Activated T-helper 1 cell treated with anti-CD3 and anti-CD28 coated beads, Interleukin-12 subunit alpha, Interleukin-12 subunit beta, Interleukin-2, Interleukin-4 antibody, amounts not matched to agents 30 ng/mL and 10 ng/mL and 1 ng/mL, durations not matched to agents 14 hours and 24 hours and 36 hours (primary cell): ENCODE measurements at regions not wholly inside any gene's neighbourhood (a gene's known extent, or its start where the extent isn't known, plus 50 kb on each side); places are given as distances from the start of the nearest gene placed in this dataset.
"Not testable (repeated sequence)": the region's sequence is repeated elsewhere in the genome, so short reads cannot be mapped to it uniquely, and the experiment has no call there.

Experiments used
- DNase-seq: peaks from one replicate; pipeline ENCODE4 v3.0.0; 2021; ENCODE audit warnings: low spot score
- H3K27ac Mint-ChIP-seq: one replicate; pipeline ENCODE4 v1.8.0; 2021; ENCODE audit warnings: mild to moderate bottlenecking, mixed read lengths
- H3K27me3 Mint-ChIP-seq: one replicate; pipeline ENCODE4 v1.8.0; 2022; ENCODE audit warnings: mild to moderate bottlenecking, moderate library complexity, mixed read lengths; ENCODE audit not compliant: insufficient read depth
- H3K36me3 Mint-ChIP-seq: one replicate; pipeline ENCODE4 v1.8.0; 2021; ENCODE audit warnings: low read depth, mixed read lengths
- H3K4me1 Mint-ChIP-seq: one replicate; pipeline ENCODE4 v1.8.0; 2021; ENCODE audit warnings: low read depth, mixed read lengths
- H3K4me3 Mint-ChIP-seq: one replicate; pipeline ENCODE4 v1.8.0; 2021; ENCODE audit warnings: mild to moderate bottlenecking, moderate library complexity, mixed read lengths
- H3K9me3 Mint-ChIP-seq: one replicate; pipeline ENCODE4 v1.8.0; 2021; ENCODE audit warnings: mixed read lengths
- intact Hi-C: fragments of 100-400 bp; cut with micrococcal nuclease; formaldehyde crosslinking; loops from one replicate; pipeline ENCODE4 v1.15.1; 2024

DNA sequence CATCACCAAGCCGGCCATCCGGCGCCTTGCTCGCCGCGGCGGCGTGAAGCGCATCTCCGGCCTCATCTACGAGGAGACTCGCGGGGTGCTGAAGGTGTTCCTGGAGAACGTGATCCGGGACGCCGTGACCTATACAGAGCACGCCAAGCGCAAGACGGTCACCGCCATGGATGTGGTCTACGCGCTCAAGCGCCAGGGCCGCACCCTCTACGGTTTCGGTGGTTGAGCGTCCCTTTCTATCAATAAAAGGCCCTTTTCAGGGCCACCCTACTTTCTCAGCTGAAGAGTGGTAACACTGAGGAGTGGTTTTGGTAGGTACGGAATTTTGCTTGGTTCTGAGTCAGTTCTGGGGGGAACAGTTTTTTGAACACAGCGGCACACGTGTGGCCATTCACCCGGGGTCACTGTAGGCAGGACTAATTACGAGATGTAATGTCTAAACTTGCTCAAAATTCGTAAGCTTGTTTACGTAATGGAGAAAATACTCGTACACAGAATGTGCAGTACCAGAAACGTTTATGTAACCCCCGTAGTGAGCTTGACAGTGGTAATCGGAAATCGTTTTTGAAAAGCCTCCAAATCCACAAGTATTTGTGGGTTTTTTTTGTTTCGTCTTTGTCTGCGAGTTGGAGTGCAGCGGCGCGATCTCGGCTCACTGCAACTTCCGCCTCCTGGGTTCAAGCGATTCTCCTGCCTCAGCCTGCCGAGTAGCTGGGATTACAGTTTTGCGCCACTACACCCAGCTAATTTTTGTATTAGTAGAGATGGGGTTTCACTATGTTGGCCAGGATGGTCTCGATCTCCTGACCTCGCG, 87.8 kb downstream of the OR2B2 start:
- not testable (repeated sequence) for H3K27me3 Mint-ChIP-seq
- intact Hi-C loops = loop anchor here (1.0 kb wide), 2 partner anchors 13 to 41 kb away; a partner anchor contains a TSS

DNA sequence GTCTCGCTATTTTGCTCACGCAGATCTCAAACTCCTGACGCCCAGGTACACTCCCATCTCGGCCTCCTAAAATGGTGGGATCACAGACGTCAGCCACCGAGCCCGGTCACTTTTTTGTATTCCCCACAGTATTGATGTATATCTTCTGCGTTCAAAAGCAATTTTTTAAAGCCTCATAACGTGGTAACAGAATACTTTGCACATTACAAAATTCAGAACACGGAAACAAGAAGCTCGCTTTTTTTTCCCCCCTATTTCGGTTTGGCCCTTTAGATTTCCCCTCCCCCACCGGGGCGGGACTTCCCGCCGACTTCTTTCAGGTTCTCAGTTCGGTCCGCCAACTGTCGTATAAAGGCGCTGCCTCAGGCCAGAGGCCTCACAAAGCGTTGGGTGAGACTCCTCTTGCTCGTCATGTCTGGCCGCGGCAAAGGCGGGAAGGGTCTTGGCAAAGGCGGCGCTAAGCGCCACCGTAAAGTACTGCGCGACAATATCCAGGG, 88.4 kb downstream of the OR2B2 start:
- Mint-ChIP-seq H3K4me1 (peaks cover 38% of the 10 kb centered on the region), H3K4me3 (peak overlapping the region; percentile 89), H3K27ac (peak overlapping the region; percentile 96)
- intact Hi-C loops = loop anchor here (1.0 kb wide), 3 partner anchors 8 to 14 kb away; a partner anchor contains a TSS
- not testable (repeated sequence) for H3K27me3 Mint-ChIP-seq, H3K9me3 Mint-ChIP-seq, H3K36me3 Mint-ChIP-seq
- peak; percentile 82 for DNase-seq

More for the DNA sequence above, 87.8 kb downstream of the OR2B2 start:
- H3K9me3 Mint-ChIP-seq, H3K36me3 Mint-ChIP-seq: not testable (repeated sequence)
- H3K4me3 Mint-ChIP-seq = peak overlapping the region; percentile 89
- peaks cover 44% of the 10 kb centered on the region for H3K4me1 Mint-ChIP-seq
- H3K27ac Mint-ChIP-seq = peak overlapping the region; percentile 96
- peak; percentile 55 for DNase-seq

DNA sequence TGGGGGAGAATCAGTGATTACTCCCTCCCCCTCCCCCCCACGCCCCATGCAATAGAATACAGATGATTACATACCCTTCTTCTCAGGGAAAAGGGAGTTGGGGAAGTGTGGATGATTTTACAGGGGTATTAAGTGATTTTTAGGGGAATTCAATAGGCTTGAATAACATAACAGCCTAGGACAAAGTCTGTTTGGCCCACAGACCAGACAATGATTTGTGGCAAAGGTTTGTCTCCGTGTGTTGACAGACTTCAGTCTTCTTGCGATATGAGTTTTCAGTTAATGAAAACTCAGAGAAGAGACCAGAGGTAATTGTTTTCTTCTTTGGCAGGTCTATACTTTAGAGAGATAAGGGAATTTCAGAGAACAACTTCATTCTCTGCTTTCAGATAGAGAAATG, 95.3 kb downstream of the OR2B2 start:
- Mint-ChIP-seq H3K4me3 (no peak overlapping the region), H3K36me3 (peaks cover 2% of the 10 kb centered on the region)

DNA sequence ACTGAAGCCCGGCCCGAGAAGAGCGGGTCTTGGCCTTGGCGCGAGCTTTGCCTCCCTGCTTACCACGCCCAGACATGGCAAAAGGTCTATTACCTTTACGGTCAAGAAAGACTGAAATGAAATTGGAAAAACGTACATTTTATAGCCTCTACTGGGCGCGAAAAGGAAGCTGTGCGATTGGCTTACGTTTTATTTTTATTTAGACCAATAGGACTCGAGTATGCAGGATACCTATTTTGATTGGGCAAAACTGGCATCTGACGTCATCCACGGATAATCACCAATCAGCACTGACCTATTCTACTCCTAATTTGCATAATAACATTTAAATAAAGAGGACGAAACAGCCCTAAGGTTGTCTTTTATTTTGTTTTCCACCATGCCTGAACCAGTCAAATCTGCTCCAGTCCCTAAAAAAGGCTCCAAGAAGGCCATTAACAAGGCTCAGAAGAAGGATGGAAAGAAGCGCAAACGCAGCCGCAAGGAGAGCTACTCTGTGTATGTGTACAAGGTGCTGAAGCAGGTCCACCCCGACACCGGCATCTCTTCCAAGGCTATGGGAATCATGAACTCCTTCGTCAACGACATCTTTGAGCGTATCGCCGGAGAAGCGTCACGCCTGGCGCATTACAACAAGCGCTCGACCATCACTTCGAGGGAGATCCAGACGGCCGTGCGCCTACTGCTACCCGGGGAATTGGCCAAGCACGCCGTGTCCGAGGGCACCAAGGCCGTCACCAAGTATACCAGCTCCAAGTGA, 97.4 kb downstream of the OR2B2 start:
- Mint-ChIP-seq H3K4me3 (peak overlapping the region; percentile 87), H3K27ac (peak overlapping the region; percentile 98), H3K4me1 (peaks cover 52% of the 10 kb centered on the region), H3K27me3 (no peaks in the 10 kb centered on the region), H3K9me3 (no peaks in the 10 kb centered on the region), H3K36me3 (peaks cover 2% of the 10 kb centered on the region)
- peak; percentile 81 for DNase-seq
- intact Hi-C loops = loop anchor here (1.0 to 5.0 kb wide), 8 partner anchors 8 to 1788 kb away; a partner anchor contains a TSS

More for the DNA sequence above, 95.3 kb downstream of the OR2B2 start:
- peak overlapping the region; percentile 68 for H3K27ac Mint-ChIP-seq
- no peaks in the 10 kb centered on the region for H3K27me3 Mint-ChIP-seq
- H3K9me3 Mint-ChIP-seq = no peaks in the 10 kb centered on the region
- peaks cover 39% of the 10 kb centered on the region for H3K4me1 Mint-ChIP-seq
- intact Hi-C loops = no loop called here
- no peak for DNase-seq

DNA sequence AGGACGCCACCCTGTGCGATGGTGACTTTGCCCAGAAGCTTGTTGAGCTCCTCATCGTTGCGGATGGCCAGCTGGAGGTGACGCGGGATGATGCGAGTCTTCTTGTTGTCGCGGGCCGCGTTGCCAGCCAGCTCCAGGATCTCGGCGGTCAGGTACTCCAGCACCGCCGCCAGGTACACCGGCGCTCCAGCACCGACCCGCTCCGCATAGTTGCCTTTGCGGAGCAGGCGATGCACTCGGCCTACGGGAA, 97.9 kb downstream of the OR2B2 start:
- H3K4me1 Mint-ChIP-seq = peaks cover 53% of the 10 kb centered on the region
- H3K27ac Mint-ChIP-seq = peak overlapping the region; percentile 98
- DNase-seq, H3K9me3 Mint-ChIP-seq, H3K36me3 Mint-ChIP-seq, H3K27me3 Mint-ChIP-seq: not testable (repeated sequence)
- intact Hi-C loops = loop anchor here (1.0 to 5.0 kb wide), 7 partner anchors 24 to 1788 kb away; a partner anchor contains a TSS
- H3K4me3 Mint-ChIP-seq = peak overlapping the region; percentile 87

DNA sequence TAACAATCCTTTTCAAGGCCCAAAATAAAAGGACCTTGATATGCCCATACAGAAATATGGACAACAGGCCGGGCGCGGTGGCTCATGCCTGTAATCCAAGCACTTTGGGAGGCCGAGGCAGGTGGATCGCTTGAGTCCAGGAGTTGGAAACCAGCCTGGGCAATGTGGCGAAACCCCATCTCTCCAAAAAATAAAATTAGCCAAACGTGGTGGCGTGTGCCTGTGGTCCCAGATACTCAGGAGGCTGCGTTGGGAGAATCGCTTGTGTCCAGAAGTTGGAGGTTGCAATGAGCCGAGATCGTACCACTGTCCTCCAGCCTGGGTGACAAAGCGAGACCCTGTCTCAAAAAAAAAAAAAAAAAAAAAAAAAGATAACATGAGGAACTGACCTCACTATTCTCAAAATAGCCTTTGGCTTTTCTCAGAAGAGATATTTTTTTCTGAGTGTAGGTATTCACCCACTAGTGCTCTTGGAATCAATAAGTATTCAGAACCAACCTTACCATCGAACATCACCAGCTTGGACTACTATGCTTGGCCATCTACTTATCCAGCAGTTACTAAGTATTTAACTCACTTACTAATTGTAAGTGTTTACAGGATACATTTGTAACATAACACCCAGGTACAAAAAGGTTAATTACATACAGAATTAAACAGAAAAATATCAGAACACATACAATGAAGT, 99.2 kb downstream of the OR2B2 start:
- intact Hi-C loops = loop anchor here (5.0 kb wide), 2 partner anchors 1526 to 1541 kb away; a partner anchor contains a TSS

DNA sequence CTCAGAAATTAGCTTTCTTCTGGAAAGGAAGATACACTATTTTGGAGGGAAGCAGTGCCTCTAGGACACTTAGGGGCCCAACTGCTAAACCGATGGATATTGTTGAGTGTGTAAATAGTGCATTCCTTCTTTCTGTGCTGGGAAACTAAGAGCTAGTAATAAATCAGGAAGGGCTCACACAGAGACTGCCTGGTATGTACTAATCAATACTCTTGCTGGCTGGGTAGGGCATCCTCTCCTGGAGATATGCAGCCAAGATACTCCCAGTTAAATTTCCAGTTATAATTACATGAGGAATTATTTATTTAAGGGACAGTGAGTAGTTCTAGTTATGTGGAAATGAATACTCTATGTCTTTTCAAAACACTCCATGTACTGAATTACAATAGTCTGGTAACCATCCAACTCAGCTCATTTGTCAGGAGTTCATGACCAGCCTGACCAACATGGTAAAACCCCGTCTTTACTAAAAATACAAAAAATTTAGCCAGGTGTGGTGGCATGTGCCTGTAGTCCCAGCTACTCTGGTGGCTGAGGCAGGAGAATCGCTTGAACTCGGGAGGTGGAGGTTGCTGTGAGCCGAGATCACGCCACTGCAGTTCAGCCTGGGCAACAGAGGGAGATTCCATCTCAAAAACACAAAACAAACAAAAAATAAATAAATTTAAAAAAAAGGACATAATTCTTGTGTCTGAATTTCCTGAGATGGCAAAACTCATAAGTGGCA, 100.0 kb downstream of the OR2B2 start:
- H3K9me3 Mint-ChIP-seq = no peaks in the 10 kb centered on the region
- H3K4me3 Mint-ChIP-seq = peak overlapping the region; percentile 87
- DNase-seq = no peak
- peaks cover 68% of the 10 kb centered on the region for H3K4me1 Mint-ChIP-seq
- peak overlapping the region; percentile 81 for H3K27ac Mint-ChIP-seq
- peaks cover 2% of the 10 kb centered on the region for H3K36me3 Mint-ChIP-seq
- intact Hi-C loops = loop anchor here (5.0 kb wide), 2 partner anchors 1525 to 1540 kb away; a partner anchor contains a TSS
- H3K27me3 Mint-ChIP-seq = no peaks in the 10 kb centered on the region

More for the DNA sequence above, 99.2 kb downstream of the OR2B2 start:
- Mint-ChIP-seq H3K4me1 (peaks cover 63% of the 10 kb centered on the region), H3K27me3 (no peaks in the 10 kb centered on the region), H3K27ac (peak overlapping the region; percentile 98), H3K9me3 (no peaks in the 10 kb centered on the region), H3K36me3 (peaks cover 2% of the 10 kb centered on the region), H3K4me3 (peak overlapping the region; percentile 87)
- no peak for DNase-seq

DNA sequence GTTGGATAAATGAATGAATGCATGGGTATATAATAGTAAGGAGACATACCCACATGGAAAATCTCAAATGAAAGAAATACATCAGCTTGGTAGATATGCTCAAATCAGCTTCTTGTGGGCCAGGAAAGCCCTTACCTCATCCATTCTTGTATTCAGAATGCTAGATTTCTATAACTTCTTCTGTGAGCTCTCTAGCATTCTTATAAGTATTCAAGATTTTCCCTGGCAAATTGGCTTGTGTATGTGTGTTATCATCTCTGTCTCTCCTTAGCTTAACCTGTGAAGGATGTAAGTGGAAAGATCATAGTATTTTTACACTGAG, 100.8 kb downstream of the OR2B2 start:
- no peak for DNase-seq
- intact Hi-C loops = loop anchor here (2.0 to 5.0 kb wide), 3 partner anchors 1524 to 1613 kb away; a partner anchor contains a TSS
- no peaks in the 10 kb centered on the region for H3K27me3 Mint-ChIP-seq
- H3K36me3 Mint-ChIP-seq = peaks cover 2% of the 10 kb centered on the region
- no peaks in the 10 kb centered on the region for H3K9me3 Mint-ChIP-seq
- H3K4me1 Mint-ChIP-seq = peaks cover 76% of the 10 kb centered on the region
- H3K4me3 Mint-ChIP-seq = peak overlapping the region; percentile 91
- peak overlapping the region; percentile 96 for H3K27ac Mint-ChIP-seq

DNA sequence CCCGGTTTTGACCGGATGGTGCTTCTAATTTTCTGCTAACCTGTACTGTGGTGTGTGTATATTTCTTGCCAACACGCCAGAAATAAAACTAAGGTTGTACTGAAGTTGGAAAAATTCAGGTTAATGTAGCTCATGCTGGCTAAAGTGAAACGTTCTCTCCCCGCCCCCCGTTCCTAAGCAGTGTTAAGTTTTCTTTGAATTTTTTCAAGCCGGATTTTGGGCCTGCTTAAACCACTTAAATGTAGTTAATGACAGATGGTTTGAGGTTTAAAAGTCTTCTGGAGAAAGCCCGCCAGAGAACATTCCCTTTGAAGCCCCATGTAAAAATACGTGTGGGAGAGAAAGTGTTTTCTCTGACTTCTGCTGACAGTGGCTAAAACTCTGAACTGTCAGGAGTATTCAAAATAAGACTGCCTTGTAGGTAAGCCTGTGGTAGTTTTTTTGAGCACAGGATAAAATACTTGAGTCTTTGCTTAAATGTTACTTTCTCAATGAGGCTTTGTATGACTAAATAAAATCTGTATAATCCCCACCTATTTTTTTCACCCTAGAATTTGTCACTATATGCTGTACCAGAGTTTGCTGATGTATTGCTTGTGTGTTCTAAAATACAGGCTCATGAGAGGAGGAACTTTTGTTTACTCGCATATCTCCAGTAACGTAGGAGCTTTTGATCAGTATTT, 101.3 kb downstream of the OR2B2 start:
- intact Hi-C loops = loop anchor here (2.0 to 5.0 kb wide), 3 partner anchors 1524 to 1612 kb away; a partner anchor contains a TSS
- Mint-ChIP-seq H3K4me3 (peak overlapping the region; percentile 91), H3K27me3 (no peaks in the 10 kb centered on the region), H3K4me1 (peaks cover 79% of the 10 kb centered on the region), H3K9me3 (no peaks in the 10 kb centered on the region), H3K36me3 (peaks cover 2% of the 10 kb centered on the region), H3K27ac (peak overlapping the region; percentile 96)
- DNase-seq = no peak

DNA sequence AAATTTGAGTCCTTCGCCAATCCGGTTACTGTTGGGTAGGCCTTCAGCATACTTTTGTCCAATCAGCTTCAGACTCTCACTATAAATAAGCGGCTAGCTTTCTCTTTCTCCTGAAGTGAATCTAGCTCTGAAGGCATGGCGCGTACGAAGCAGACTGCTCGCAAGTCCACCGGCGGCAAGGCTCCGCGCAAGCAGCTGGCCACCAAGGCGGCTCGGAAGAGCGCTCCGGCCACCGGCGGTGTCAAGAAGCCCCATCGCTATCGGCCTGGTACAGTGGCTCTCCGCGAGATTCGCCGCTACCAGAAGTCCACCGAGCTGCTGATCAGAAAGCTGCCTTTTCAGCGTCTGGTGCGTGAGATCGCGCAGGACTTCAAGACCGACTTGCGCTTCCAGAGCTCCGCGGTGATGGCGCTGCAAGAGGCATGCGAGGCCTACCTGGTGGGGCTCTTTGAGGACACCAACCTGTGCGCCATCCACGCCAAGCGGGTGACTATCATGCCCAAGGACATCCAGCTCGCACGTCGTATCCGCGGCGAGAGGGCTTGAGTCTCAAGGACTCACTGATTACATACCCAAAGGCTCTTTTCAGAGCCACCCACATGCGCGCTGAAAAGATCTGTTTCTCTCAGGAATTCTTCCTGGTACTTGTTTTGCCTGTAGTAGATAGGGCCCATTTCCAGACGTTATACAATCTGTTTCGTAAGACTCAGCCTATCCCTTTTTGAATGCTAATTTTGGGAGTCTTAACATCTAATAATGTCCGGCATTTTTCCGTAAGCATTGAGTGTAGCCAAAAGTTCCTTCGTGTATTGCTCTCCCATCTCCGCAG, 102.0 kb downstream of the OR2B2 start:
- peak; percentile 83 for DNase-seq
- Mint-ChIP-seq H3K36me3 (peaks cover 2% of the 10 kb centered on the region), H3K27me3 (no peaks in the 10 kb centered on the region), H3K4me3 (peak overlapping the region; percentile 91), H3K4me1 (peaks cover 78% of the 10 kb centered on the region), H3K9me3 (no peaks in the 10 kb centered on the region), H3K27ac (peak overlapping the region; percentile 96)
- intact Hi-C loops = loop anchor here (1.0 to 5.0 kb wide), 6 partner anchors 28 to 1611 kb away; a partner anchor contains a TSS
